Thyroid gland (tissue), 4 donors: ENCODE measurements at regions not wholly inside any gene's neighbourhood (a gene's known extent, or its start where the extent isn't known, plus 50 kb on each side); places are given as distances from the start of the nearest gene placed in this dataset.

Source experiments
- DNase-seq, 2 donors: peaks; one replicate each; pipeline ENCODE4 v3.0.0-alpha.2; 2019
- H3K27ac ChIP-seq, 3 donors: fragments of 200-600 bp; sonication (generic); 1 replicate in 2 of 3; 2 replicates in 1 of 3; pipeline ENCODE4 v1.5.1; 2016 to 2019; ENCODE audit warnings: mild to moderate bottlenecking in 1 of 3, moderate library complexity in 1 of 3
- H3K27me3 ChIP-seq: fragments of 200-600 bp; sonication (generic); one replicate; pipeline ENCODE4 v1.5.1; 2019
- H3K36me3 ChIP-seq, 2 donors: fragments of 200-600 bp; sonication (generic); one replicate each; pipeline ENCODE4 v1.5.1; 2016 to 2019
- H3K4me1 ChIP-seq, 2 donors: fragments of 200-600 bp; sonication (generic); one replicate each; pipeline ENCODE4 v1.5.1; 2017 to 2019
- H3K4me3 ChIP-seq, 3 donors: fragments of 200-600 bp; sonication (generic); replicated peaks in 1 of 3; 1 replicate in 2 of 3; 2 replicates in 1 of 3; pipeline ENCODE4 v1.5.1; 2016; ENCODE audit warnings: mild to moderate bottlenecking in 1 of 3
- H3K9me3 ChIP-seq: fragments of 200-600 bp; sonication (generic); one replicate; pipeline ENCODE4 v1.5.1; 2017
- CTCF ChIP-seq, 6 experiments: fragments of 200-600 bp in 3 of 6; fragments of 450-650 bp in 3 of 6; sonication (generic) in 3 of 6; IDR thresholded peaks; one replicate each; pipeline ENCODE4 v1.5.1; 2016 to 2019; ENCODE audit warnings: antibody characterized with exemption in 6 of 6, mild to moderate bottlenecking in 2 of 6, inconsistent platforms in 1 of 6, moderate library complexity in 1 of 6
- POLR2A ChIP-seq, 2 donors: fragments of 450-650 bp; IDR thresholded peaks; one replicate each; pipeline ENCODE4 v1.6.1; 2017; ENCODE audit warnings: antibody characterized with exemption in 2 of 2, mild to moderate bottlenecking in 2 of 2, moderate library complexity in 1 of 2
- WGBS, 2 donors: methylation state at CpG; one replicate each; pipeline ENCODE4 v1.1.5; 2017; 5-methylcytosine and 5-hydroxymethylcytosine counted together
- intact Hi-C: fragments of 100-400 bp; cut with DNase I; formaldehyde crosslinking; loops from one replicate; pipeline ENCODE4 v1.15.1; 2023

- no peak overlapping the region for H3K27ac ChIP-seq
- no peak for DNase-seq
- no peaks in the 10 kb centered on the region for H3K27me3 ChIP-seq
- H3K4me3 ChIP-seq, result no peak overlapping the region
- WGBS, 2 donors, result 78 to 80% methylated on average over 3 of the region's 3 CpGs
- no peaks in the 10 kb centered on the region for H3K4me1 ChIP-seq
- H3K36me3 ChIP-seq, result no peaks in the 10 kb centered on the region
- no peaks in the 10 kb centered on the region for H3K9me3 ChIP-seq
- intact Hi-C loops, result no loop called here
- TF ChIP-seq CTCF (IDR thresholded peaks at IDR 0.05) (no peak), POLR2A (IDR thresholded peaks at IDR 0.05) (no peak)
Observed at GRCh38 chr3:159657176-159657575, 331.5 kb upstream of the IL12A start.

- H3K4me3 ChIP-seq, result no peak overlapping the region
- H3K27ac ChIP-seq, result no peak overlapping the region
- no peaks in the 10 kb centered on the region for H3K9me3 ChIP-seq
- no peaks in the 10 kb centered on the region for H3K36me3 ChIP-seq
- no peaks in the 10 kb centered on the region for H3K27me3 ChIP-seq
- TF ChIP-seq CTCF (IDR thresholded peaks at IDR 0.05), result no peak
- no peak for TF ChIP-seq POLR2A (IDR thresholded peaks at IDR 0.05)
- 86 to 92% methylated on average over 6 of the region's 6 CpGs for WGBS, 2 donors
- H3K4me1 ChIP-seq, result no peaks in the 10 kb centered on the region
- no peak for DNase-seq
- intact Hi-C loops, result no loop called here
Observed at GRCh38 chr3:159657629-159658028, 331.0 kb upstream of the IL12A start.

GRCh38 chr3:159660326-159660725, 328.3 kb upstream of the IL12A start:
- H3K4me1 ChIP-seq, result no peaks in the 10 kb centered on the region
- intact Hi-C loops, result no loop called here
- H3K27ac ChIP-seq, result no peak overlapping the region
- H3K9me3 ChIP-seq, result no peaks in the 10 kb centered on the region
- no peaks in the 10 kb centered on the region for H3K27me3 ChIP-seq
- H3K4me3 ChIP-seq, result no peak overlapping the region
- TF ChIP-seq POLR2A (IDR thresholded peaks at IDR 0.05) (no peak), CTCF (IDR thresholded peaks at IDR 0.05) (no peak)
- 88 to 96% methylated on average over 3 of the region's 3 CpGs for WGBS, 2 donors
- no peak for DNase-seq
- H3K36me3 ChIP-seq, result no peaks in the 10 kb centered on the region

- DNase-seq, result no peak
- Histone ChIP-seq H3K27me3 (no peaks in the 10 kb centered on the region), H3K27ac (no peak overlapping the region), H3K4me3 (no peak overlapping the region), H3K9me3 (no peaks in the 10 kb centered on the region), H3K36me3 (no peaks in the 10 kb centered on the region), H3K4me1 (no peaks in the 10 kb centered on the region)
- 86 to 89% methylated on average over 1 of the region's 1 CpG for WGBS, 2 donors
- TF ChIP-seq POLR2A (IDR thresholded peaks at IDR 0.05) (no peak), CTCF (IDR thresholded peaks at IDR 0.05) (no peak)
- intact Hi-C loops, result no loop called here
Observed at GRCh38 chr3:159660901-159661300, 327.7 kb upstream of the IL12A start.

GRCh38 chr3:159662549-159662948, 326.1 kb upstream of the IL12A start:
- intact Hi-C loops, result no loop called here
- H3K4me1 ChIP-seq, result no peaks in the 10 kb centered on the region
- no peaks in the 10 kb centered on the region for H3K9me3 ChIP-seq
- no peak overlapping the region for H3K27ac ChIP-seq
- no peak overlapping the region for H3K4me3 ChIP-seq
- TF ChIP-seq POLR2A (IDR thresholded peaks at IDR 0.05) (no peak), CTCF (IDR thresholded peaks at IDR 0.05) (no peak)
- no peaks in the 10 kb centered on the region for H3K27me3 ChIP-seq
- no peak for DNase-seq
- no peaks in the 10 kb centered on the region for H3K36me3 ChIP-seq
